Large intestine (tissue), 3 donors: ENCODE measurements at regions not wholly inside any gene's neighbourhood (a gene's known extent, or its start where the extent isn't known, plus 50 kb on each side); places are given as distances from the start of the nearest gene placed in this dataset.

ENCODE experiments used
- DNase-seq, 2 donors: peaks; one replicate each; pipeline versions ENCODE4 v3.0.0 to v3.0.0-alpha.2; 2013
- H3K27ac ChIP-seq: one replicate; pipeline ENCODE4 v1.5.1; 2013; ENCODE audit warnings: low read length
- H3K27me3 ChIP-seq: 2 replicates; pipeline ENCODE4 v1.6.1; 2013; ENCODE audit warnings: low read length; ENCODE audit not compliant: control insufficient read depth, insufficient read depth
- H3K36me3 ChIP-seq: 2 replicates; pipeline ENCODE4 v1.6.1; 2013; ENCODE audit warnings: low read length; ENCODE audit not compliant: control insufficient read depth, insufficient read depth
- H3K4me1 ChIP-seq: one replicate; pipeline ENCODE4 v1.6.1; 2013; ENCODE audit warnings: low read length; ENCODE audit not compliant: control insufficient read depth, insufficient read depth
- H3K4me3 ChIP-seq: one replicate; pipeline ENCODE4 v1.5.1; 2013; ENCODE audit warnings: low read length
- H3K9me3 ChIP-seq: one replicate; pipeline ENCODE4 v1.6.1; 2013; ENCODE audit warnings: mild to moderate bottlenecking, low read depth, low read length, moderate library complexity; ENCODE audit not compliant: control insufficient read depth
- WGBS: methylation state at CpG from one replicate; pipeline ENCODE4 v1.1.5; 2013; ENCODE audit warnings: low lambda C conversion rate; ENCODE audit not compliant: insufficient coverage; 5-methylcytosine and 5-hydroxymethylcytosine counted together

DNA sequence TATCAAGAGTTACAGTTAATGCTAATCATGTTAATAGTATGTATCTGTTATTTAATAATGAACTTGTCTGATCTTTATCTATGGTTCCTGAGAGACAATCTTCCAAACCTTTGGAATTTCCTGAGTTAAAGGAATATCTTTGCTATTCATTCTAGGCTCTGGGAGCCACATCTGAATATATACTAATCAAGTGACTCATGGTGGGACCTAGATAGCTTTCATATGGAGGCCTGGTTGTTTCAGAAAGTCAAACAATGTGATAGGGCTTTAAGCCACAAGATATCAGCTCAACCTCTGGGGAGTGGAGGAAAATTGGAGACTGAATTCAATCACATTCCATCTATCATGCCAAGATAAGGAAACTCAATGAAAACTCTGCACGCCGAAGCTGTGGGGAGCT, 746.4 kb downstream of the TNS3 start:
- no peak overlapping the region for H3K4me3 ChIP-seq
- H3K9me3 ChIP-seq: no peaks in the 10 kb centered on the region
- no peaks in the 10 kb centered on the region for H3K27me3 ChIP-seq
- H3K36me3 ChIP-seq: no peaks in the 10 kb centered on the region
- H3K27ac ChIP-seq: no peak overlapping the region
- H3K4me1 ChIP-seq: no peaks in the 10 kb centered on the region
- DNase-seq: no peak
- WGBS: no CpG with 5 or more reads among the region's 2 CpGs

DNA sequence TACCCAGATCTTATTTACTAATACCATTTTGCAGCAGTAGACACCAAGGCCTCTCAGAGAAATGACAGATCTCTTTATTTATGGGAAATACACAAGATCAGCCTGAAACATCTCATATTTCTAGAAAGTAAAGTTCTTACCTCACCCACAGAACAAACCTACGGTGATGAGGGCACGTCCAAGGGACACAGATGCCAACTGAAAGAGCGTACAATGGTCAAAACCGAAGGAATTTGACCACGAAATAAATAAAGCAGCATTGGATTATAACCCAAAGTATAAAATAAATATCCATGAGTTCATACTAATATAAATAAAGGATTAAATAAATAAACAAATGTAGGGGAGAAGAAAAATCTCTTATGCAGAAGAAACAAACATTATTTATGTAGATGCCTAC, 747.0 kb downstream of the TNS3 start:
- no peak for DNase-seq
- Histone ChIP-seq H3K27me3 (no peaks in the 10 kb centered on the region), H3K36me3 (no peaks in the 10 kb centered on the region), H3K4me3 (no peak overlapping the region), H3K27ac (no peak overlapping the region), H3K4me1 (no peaks in the 10 kb centered on the region), H3K9me3 (no peaks in the 10 kb centered on the region)
- WGBS: 60% methylated on average over 1 of the region's 5 CpGs

DNA sequence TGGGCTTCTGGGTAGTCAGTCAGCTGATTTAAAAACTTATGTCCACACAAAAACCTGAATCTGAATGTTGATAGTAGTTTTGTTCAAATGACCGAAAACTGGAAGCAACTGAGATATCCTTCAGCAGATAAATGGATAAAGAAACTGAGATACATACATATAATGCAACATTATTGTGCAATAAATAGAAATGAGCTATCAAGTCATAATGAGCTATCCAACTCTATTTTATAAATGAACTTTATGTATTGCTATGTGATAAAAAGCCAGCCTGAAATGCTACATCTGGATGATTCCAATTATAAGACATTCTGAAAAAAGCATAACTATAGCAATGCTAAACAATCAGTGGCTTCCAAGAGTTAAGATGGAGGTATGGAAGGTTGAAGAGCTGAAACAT, 748.7 kb downstream of the TNS3 start:
- Histone ChIP-seq H3K4me3 (no peak overlapping the region), H3K27ac (no peak overlapping the region), H3K4me1 (no peaks in the 10 kb centered on the region), H3K9me3 (no peaks in the 10 kb centered on the region), H3K36me3 (no peaks in the 10 kb centered on the region), H3K27me3 (no peaks in the 10 kb centered on the region)
- no peak for DNase-seq
- WGBS: no CpG with 5 or more reads among the region's 1 CpG

DNA sequence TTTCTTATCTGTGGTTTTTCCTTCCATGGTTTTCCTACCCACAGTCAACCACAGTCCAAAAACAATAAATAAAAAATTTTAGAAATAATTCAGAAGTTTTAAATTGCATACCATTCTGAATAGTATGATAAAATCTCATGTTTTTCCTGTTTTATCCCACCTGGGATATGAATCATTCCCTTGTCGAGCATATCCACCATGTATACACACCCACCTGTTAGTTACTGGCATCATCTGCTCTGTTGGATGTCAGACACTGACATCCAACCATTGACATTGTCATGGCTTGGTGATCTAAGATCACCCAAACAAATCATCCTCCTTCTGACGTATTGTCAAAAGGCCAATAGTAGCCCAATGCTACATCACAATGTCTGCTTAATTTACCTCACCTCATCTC, 749.8 kb downstream of the TNS3 start:
- no CpG with 5 or more reads among the region's 2 CpGs for WGBS
- no peaks in the 10 kb centered on the region for H3K4me1 ChIP-seq
- H3K27me3 ChIP-seq: no peaks in the 10 kb centered on the region
- no peaks in the 10 kb centered on the region for H3K9me3 ChIP-seq
- H3K4me3 ChIP-seq: no peak overlapping the region
- no peak overlapping the region for H3K27ac ChIP-seq
- DNase-seq: no peak
- H3K36me3 ChIP-seq: no peaks in the 10 kb centered on the region

DNA sequence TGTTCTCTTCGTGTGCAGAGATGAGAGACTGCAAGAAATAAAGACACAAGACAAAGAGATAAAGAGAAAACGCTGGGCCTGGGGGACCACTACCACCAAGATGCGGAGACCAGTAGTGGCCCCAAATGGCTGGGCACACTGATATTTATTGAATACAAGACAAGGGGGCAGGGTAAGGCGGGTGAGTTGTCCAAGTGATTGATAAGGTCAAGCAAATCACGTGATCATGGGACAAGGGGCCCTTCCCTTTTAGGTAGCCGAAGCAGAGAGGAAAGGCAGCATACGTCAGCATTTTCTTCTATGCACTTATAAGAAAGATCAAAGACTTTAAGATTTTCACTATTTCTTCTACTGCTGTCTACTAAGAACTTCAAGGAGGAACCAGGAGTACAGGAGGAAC, 762.1 kb downstream of the TNS3 start:
- no peak overlapping the region for H3K4me3 ChIP-seq
- no peak for DNase-seq
- no peak overlapping the region for H3K27ac ChIP-seq
- no peaks in the 10 kb centered on the region for H3K9me3 ChIP-seq
- H3K27me3 ChIP-seq: no peaks in the 10 kb centered on the region
- 90% methylated on average over 3 of the region's 7 CpGs for WGBS
- no peaks in the 10 kb centered on the region for H3K4me1 ChIP-seq
- H3K36me3 ChIP-seq: no peaks in the 10 kb centered on the region

DNA sequence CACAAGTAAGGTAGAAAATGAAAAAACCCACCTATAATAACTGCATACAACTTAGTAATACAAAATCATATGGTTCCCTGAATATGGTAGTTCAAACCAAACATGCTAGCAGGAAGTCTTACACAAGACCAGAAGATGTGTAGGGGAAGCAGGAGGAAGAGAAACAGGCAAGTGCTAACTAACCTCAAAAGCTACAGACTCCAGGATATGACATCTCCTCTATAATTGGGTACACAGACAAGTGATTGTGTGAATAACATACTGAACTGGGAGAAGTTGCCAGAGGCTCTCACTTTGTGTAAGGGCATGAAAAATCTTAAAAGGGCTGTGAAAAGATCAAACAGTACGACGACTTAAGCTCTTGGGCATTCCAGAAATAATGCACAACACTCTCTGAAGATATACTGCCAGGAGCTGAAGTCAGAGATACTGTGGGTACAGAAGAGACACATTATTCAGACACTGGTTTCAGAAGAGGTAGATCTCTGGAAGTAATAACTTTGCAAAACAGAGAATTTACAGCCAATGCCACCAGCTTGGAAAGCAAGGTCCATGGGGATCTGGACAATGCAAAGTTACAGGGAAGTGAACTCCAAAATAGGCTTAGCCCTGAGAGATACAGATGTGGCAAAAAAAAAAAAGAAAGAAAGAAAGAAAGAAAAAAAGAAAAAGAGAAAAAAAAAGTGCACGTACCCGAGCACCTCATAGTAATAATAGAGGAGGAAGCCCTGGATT, 767.2 kb downstream of the TNS3 start:
- Histone ChIP-seq H3K4me3 (no peak overlapping the region), H3K4me1 (no peaks in the 10 kb centered on the region), H3K27me3 (no peaks in the 10 kb centered on the region), H3K27ac (no peak overlapping the region), H3K9me3 (no peaks in the 10 kb centered on the region), H3K36me3 (no peaks in the 10 kb centered on the region)
- 90% methylated on average over 4 of the region's 4 CpGs for WGBS
- no peak for DNase-seq

DNA sequence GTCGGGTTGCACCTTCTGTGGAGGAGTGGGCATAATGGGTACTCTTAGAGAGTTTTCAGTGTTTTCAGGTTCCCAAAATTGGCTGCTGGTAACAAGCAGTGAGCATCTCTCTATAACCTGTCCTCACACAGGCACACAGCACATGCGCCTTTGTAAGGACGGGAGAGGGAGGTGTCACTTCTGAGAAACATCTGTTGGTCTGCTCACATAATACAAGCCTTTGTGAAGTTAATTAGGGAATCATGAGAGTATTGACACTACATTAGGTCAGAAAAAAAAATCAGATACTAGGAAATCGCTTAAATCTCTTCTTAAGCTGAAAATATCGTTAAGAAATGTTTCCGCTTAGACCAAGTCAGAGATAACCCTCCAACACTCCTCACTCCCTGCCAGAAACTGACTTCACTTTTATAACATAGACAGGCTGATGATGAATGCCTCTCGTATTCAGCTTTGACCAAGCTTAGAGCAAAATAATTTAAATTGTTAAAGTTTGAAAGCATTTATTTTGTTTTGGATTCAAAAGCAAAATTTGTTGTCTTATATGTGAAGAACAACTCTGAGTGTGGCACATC, 769.7 kb downstream of the TNS3 start:
- no peaks in the 10 kb centered on the region for H3K4me1 ChIP-seq
- WGBS: 83% methylated on average over 2 of the region's 7 CpGs

DNA sequence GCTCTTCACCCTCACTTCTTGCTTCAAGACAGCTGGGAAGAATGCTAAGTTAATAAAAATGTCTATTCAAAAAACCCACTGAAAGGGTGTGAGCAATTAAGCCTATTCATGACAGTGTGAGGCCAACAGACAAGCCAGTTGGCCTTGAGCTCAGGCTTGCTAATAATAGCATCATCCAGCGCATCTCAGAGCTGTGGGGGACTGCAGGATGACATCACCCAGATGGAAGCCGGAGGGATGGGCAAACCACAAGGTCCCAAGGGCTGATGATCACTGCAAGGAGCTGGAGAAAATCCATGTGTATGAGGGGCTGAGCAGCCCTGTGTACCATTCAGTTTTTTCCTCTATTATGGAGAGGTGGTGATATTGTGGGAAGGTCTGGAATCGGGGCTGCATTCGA, 770.4 kb downstream of the TNS3 start:
- H3K9me3 ChIP-seq: no peaks in the 10 kb centered on the region
- H3K27me3 ChIP-seq: no peaks in the 10 kb centered on the region
- H3K36me3 ChIP-seq: no peaks in the 10 kb centered on the region
- no peak overlapping the region for H3K4me3 ChIP-seq
- peak; percentile 22 to 43 for DNase-seq
- WGBS: no CpG with 5 or more reads among the region's 4 CpGs
- no peak overlapping the region for H3K27ac ChIP-seq
- H3K4me1 ChIP-seq: no peaks in the 10 kb centered on the region

More for the DNA sequence above, 769.7 kb downstream of the TNS3 start:
- H3K9me3 ChIP-seq: no peaks in the 10 kb centered on the region
- no peak for DNase-seq
- no peaks in the 10 kb centered on the region for H3K27me3 ChIP-seq
- H3K36me3 ChIP-seq: no peaks in the 10 kb centered on the region
- H3K27ac ChIP-seq: no peak overlapping the region
- no peak overlapping the region for H3K4me3 ChIP-seq

DNA sequence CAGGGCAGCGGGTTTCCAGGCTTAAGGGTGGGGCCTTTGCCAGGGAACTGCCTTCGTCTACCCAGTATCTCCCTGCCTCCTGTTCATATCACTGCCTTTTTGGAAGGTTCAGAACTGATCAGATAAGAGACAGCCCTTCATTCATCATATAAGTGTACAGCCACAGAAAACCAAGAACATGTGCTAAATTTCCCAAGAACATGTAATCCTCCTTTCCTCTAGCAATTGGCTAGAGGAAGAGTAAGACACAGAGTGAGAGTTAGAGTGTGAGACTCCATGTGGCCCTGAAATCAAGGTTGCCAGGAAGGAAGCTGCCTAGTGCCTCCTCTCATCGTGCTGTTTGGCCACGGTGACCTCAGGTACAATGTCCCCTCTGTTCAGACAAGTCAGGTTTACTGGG, 770.9 kb downstream of the TNS3 start:
- WGBS: no CpG with 5 or more reads among the region's 4 CpGs
- no peak overlapping the region for H3K27ac ChIP-seq
- DNase-seq: no peak
- H3K4me3 ChIP-seq: no peak overlapping the region
- H3K4me1 ChIP-seq: no peaks in the 10 kb centered on the region
- no peaks in the 10 kb centered on the region for H3K9me3 ChIP-seq
- H3K36me3 ChIP-seq: no peaks in the 10 kb centered on the region
- no peaks in the 10 kb centered on the region for H3K27me3 ChIP-seq

DNA sequence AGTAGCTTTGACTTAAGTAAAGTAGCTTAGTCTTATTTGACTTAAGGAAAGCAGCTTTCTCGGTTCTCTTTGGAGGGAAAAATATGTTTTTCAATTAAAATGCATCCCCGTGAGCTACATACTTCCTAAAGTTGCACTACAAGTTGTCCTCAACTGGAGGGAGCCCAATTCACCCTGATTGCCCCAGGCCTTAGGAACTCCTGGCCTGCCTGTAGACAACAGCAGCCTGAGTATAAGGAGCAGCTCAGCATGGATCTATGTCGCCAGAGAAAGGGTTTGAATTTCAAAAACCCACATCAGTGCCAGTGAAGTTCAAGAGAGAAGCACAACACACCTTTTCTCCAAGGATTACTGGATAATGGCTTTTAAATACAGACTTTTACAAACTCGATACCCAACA, 772.0 kb downstream of the TNS3 start:
- H3K27ac ChIP-seq: no peak overlapping the region
- no peaks in the 10 kb centered on the region for H3K4me1 ChIP-seq
- H3K27me3 ChIP-seq: no peaks in the 10 kb centered on the region
- no peak overlapping the region for H3K4me3 ChIP-seq
- H3K36me3 ChIP-seq: no peaks in the 10 kb centered on the region
- DNase-seq: no peak
- no CpG with 5 or more reads among the region's 4 CpGs for WGBS
- H3K9me3 ChIP-seq: no peaks in the 10 kb centered on the region

DNA sequence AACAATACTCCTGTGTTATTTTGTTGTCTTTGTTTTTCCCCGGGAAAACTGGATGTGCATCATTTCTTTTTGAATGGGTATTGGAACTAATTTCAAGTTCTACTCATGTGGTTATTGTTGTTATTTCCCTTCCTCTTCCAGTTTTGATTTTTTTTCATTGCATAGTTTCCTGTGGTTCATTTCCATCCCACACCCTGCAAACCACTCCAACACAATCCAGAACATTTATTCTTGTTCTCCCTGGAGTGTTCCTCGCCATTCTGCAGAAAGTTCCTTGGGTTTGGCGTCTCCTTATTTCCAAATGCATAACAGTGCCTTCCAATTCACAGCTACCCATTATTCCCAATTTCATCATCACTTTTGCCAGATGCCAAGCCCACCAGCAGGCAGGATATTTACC, 775.1 kb downstream of the TNS3 start:
- no peaks in the 10 kb centered on the region for H3K36me3 ChIP-seq
- WGBS: 100% methylated on average over 1 of the region's 3 CpGs

More for the DNA sequence above, 775.1 kb downstream of the TNS3 start:
- Histone ChIP-seq H3K4me1 (no peaks in the 10 kb centered on the region), H3K27ac (no peak overlapping the region), H3K27me3 (no peaks in the 10 kb centered on the region), H3K4me3 (no peak overlapping the region), H3K9me3 (no peaks in the 10 kb centered on the region)
- no peak for DNase-seq
